Fibroblast of lung (primary cell): ENCODE measurements at regions not wholly inside any gene's neighbourhood (a gene's known extent, or its start where the extent isn't known, plus 50 kb on each side); places are given as distances from the start of the nearest gene placed in this dataset.

ENCODE experiments used
- DNase-seq, 2 donors: peaks; one replicate each; pipeline versions ENCODE4 v3.0.0 to v3.0.0-alpha.2; 2010; ENCODE audit warnings: low read depth in 2 of 2
- H2AFZ ChIP-seq: 2 replicates; pipeline ENCODE4 v1.5.1; 2012; ENCODE audit warnings: low read length, control low read depth, inconsistent platforms
- H3K27ac ChIP-seq: 2 replicates; pipeline ENCODE4 v1.5.1; 2011; ENCODE audit warnings: low read length, control low read depth; ENCODE audit not compliant: insufficient read depth
- H3K27me3 ChIP-seq: 2 replicates; pipeline ENCODE4 v1.5.1; 2011; ENCODE audit warnings: mild to moderate bottlenecking, low read length; ENCODE audit not compliant: control insufficient read depth, insufficient read depth
- H3K36me3 ChIP-seq: 2 replicates; pipeline ENCODE4 v1.5.1; 2011; ENCODE audit warnings: low read length; ENCODE audit not compliant: control insufficient read depth, insufficient read depth
- H3K4me1 ChIP-seq: 2 replicates; pipeline ENCODE4 v1.5.1; 2011; ENCODE audit warnings: low read length; ENCODE audit not compliant: control insufficient read depth, insufficient read depth; ENCODE audit errors: extremely low read depth
- H3K4me2 ChIP-seq: 2 replicates; pipeline ENCODE4 v1.5.1; 2011; ENCODE audit warnings: low read length, control low read depth; ENCODE audit not compliant: insufficient read depth; ENCODE audit errors: extremely low read depth
- H3K4me3 ChIP-seq, 4 experiments: fragments of 200-600 bp in 1 of 4; sonication (generic) in 1 of 4; replicated peaks in 1 of 4; 2 replicates each; pipeline ENCODE4 v1.5.1; 2011 to 2016; ENCODE audit warnings: low read length in 4 of 4, low read depth in 3 of 4, mild to moderate bottlenecking in 3 of 4, control low read depth in 2 of 4, inconsistent platforms in 1 of 4, mixed read lengths in 1 of 4; ENCODE audit not compliant: insufficient read depth in 1 of 4; ENCODE audit errors: control extremely low read depth in 1 of 4
- H3K79me2 ChIP-seq: 2 replicates; pipeline ENCODE4 v1.5.1; 2012; ENCODE audit warnings: mild to moderate bottlenecking, low read length, inconsistent platforms; ENCODE audit not compliant: control insufficient read depth, insufficient read depth
- H3K9ac ChIP-seq: 2 replicates; pipeline ENCODE4 v1.5.1; 2011; ENCODE audit warnings: mild to moderate bottlenecking, low read length, control low read depth; ENCODE audit not compliant: insufficient read depth
- H3K9me3 ChIP-seq: 2 replicates; pipeline ENCODE4 v1.5.1; 2012; ENCODE audit warnings: low read depth, low read length; ENCODE audit not compliant: control insufficient read depth, insufficient read depth
- H4K20me1 ChIP-seq: 2 replicates; pipeline ENCODE4 v1.5.1; 2011; ENCODE audit warnings: low read length; ENCODE audit not compliant: control insufficient read depth, insufficient read depth; ENCODE audit errors: extremely low read depth
- EZH2 ChIP-seq: IDR thresholded peaks from 2 replicates; pipeline ENCODE4 v1.5.1; 2012; ENCODE audit warnings: low read length, control low read depth, mild to moderate bottlenecking; ENCODE audit errors: missing control alignments
- TF ChIP-seq, protein P1 (sequence below), 2 donors: IDR thresholded peaks in 1 of 2; conservative IDR thresholded peaks in 1 of 2; 1 replicate in 1 of 2; 2 replicates in 1 of 2; pipeline ENCODE4 v1.5.1; 2011 to 2012; ENCODE audit warnings: low read length in 2 of 2, control low read depth in 1 of 2, inconsistent platforms in 1 of 2, low read depth in 1 of 2, mild to moderate bottlenecking in 1 of 2

GRCh38 chr12:58286353-58286752 is 345.0 kb downstream of the ATP23 start:
- no peaks in the 10 kb centered on the region for H3K9me3 ChIP-seq
- H3K4me2 ChIP-seq, result no peak overlapping the region
- no peaks in the 10 kb centered on the region for H3K36me3 ChIP-seq
- H3K79me2 ChIP-seq, result no peaks in the 10 kb centered on the region
- DNase-seq, result no peak
- no peaks in the 10 kb centered on the region for H3K4me1 ChIP-seq
- no peaks in the 10 kb centered on the region for H4K20me1 ChIP-seq
- no peak overlapping the region for H3K27ac ChIP-seq
- H2AFZ ChIP-seq, result no peak overlapping the region
- no peaks in the 10 kb centered on the region for H3K27me3 ChIP-seq
- no peak for TF ChIP-seq EZH2
- TF ChIP-seq, protein P1, sequence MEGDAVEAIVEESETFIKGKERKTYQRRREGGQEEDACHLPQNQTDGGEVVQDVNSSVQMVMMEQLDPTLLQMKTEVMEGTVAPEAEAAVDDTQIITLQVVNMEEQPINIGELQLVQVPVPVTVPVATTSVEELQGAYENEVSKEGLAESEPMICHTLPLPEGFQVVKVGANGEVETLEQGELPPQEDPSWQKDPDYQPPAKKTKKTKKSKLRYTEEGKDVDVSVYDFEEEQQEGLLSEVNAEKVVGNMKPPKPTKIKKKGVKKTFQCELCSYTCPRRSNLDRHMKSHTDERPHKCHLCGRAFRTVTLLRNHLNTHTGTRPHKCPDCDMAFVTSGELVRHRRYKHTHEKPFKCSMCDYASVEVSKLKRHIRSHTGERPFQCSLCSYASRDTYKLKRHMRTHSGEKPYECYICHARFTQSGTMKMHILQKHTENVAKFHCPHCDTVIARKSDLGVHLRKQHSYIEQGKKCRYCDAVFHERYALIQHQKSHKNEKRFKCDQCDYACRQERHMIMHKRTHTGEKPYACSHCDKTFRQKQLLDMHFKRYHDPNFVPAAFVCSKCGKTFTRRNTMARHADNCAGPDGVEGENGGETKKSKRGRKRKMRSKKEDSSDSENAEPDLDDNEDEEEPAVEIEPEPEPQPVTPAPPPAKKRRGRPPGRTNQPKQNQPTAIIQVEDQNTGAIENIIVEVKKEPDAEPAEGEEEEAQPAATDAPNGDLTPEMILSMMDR (conservative IDR thresholded peaks at IDR 0.05 in 1 of 2, IDR thresholded peaks at IDR 0.05 in 1 of 2; ENCODE audit: low read depth in 1 of 2, low read length in 2 of 2), result no peak
- no peak overlapping the region for H3K9ac ChIP-seq
- no peak overlapping the region for H3K4me3 ChIP-seq

DNA sequence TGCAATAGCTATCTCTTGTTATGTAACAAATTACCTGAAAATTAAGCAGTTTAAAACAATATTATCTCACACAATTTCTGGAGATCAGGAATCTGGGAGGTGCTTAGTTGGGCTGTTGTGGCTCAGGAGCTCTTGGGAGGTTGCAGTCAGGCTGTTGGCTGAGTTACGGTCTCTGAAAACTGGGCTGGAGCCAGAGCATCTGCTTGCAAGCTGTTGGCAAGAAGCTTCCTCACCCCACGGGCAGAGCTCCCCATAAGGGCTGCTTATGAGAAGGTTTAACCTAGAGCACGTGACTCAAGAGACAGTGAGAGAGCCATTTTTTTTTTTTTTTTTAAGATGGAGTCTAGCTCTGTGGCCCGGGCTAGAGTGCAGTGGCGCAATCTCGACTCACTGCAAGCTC is 346.8 kb downstream of the ATP23 start:
- no peaks in the 10 kb centered on the region for H3K36me3 ChIP-seq
- H3K9ac ChIP-seq, result no peak overlapping the region
- H3K27ac ChIP-seq, result no peak overlapping the region
- H3K4me1 ChIP-seq, result no peaks in the 10 kb centered on the region
- H3K4me3 ChIP-seq, result no peak overlapping the region
- DNase-seq, result peak; percentile 74 to 88
- TF ChIP-seq, protein P1 (conservative IDR thresholded peaks at IDR 0.05 in 1 of 2, IDR thresholded peaks at IDR 0.05 in 1 of 2; ENCODE audit: low read depth in 1 of 2, low read length in 2 of 2), result no peak
- TF ChIP-seq EZH2, result no peak
- H3K4me2 ChIP-seq, result no peak overlapping the region
- no peaks in the 10 kb centered on the region for H3K27me3 ChIP-seq
- H4K20me1 ChIP-seq, result no peaks in the 10 kb centered on the region
- no peaks in the 10 kb centered on the region for H3K79me2 ChIP-seq
- H2AFZ ChIP-seq, result no peak overlapping the region
- H3K9me3 ChIP-seq, result no peaks in the 10 kb centered on the region

GRCh38 chr12:58291106-58291505 is 349.7 kb downstream of the ATP23 start:
- Histone ChIP-seq H3K9me3 (no peaks in the 10 kb centered on the region), H3K27me3 (no peaks in the 10 kb centered on the region), H3K4me1 (no peaks in the 10 kb centered on the region), H3K9ac (no peak overlapping the region), H4K20me1 (no peaks in the 10 kb centered on the region), H2AFZ (no peak overlapping the region), H3K4me2 (no peak overlapping the region), H3K4me3 (no peak overlapping the region), H3K79me2 (no peaks in the 10 kb centered on the region), H3K27ac (no peak overlapping the region), H3K36me3 (no peaks in the 10 kb centered on the region)
- no peak for DNase-seq
- TF ChIP-seq, protein P1 (conservative IDR thresholded peaks at IDR 0.05 in 1 of 2, IDR thresholded peaks at IDR 0.05 in 1 of 2; ENCODE audit: low read depth in 1 of 2, low read length in 2 of 2), result no peak
- no peak for TF ChIP-seq EZH2
